ENCODE measurements at regions not wholly inside any gene's neighbourhood (a gene's known extent, or its start where the extent isn't known, plus 50 kb on each side); places are given as distances from the start of the nearest gene placed in this dataset.
"Not testable (repeated sequence)": the region's sequence is repeated elsewhere in the genome, so short reads cannot be mapped to it uniquely, and the experiment has no call there.

DNA sequence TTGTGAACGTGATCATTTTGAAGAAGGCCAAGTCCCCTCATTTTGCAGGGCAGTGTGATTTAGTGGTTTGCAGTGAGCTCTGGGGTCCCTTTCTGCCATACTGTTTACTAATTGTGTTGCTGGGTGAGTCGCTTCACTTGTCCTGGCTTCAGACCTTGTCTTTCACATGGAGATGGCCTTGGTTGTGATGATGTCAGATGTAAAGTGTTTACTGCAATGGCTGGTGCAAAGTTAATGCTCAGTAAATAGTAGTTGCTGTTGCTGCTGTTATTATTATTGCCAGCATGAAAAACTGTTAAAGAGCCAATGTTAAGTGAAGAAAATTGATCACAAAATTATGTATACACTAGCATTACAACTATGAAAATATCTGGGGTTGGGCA, 53.9 kb downstream of the NPIPB11 start (continued):
- TF ChIP-seq SOX5 (CRISPR knock-in tag; IDR thresholded peaks at IDR 0.05; ENCODE audit: borderline replicate concordance) (peak; percentile 15; the same call in 1 of the 2 replicates), FOSL2 (CRISPR knock-in tag; IDR thresholded peaks at IDR 0.05) (peak; percentile 65), FOXA3 (CRISPR knock-in tag; IDR thresholded peaks at IDR 0.05) (peak; percentile 55; the same call in 1 of the 2 replicates), CEBPB (IDR thresholded peaks at IDR 0.05; ENCODE audit: borderline replicate concordance, low read depth, low read length) (0 out of 2 replicates have a peak, but pooled peaks have one; percentile 4), FOXP1 (IDR thresholded peaks at IDR 0.05) (peak; percentile 78; the same call in 1 of the 2 replicates), FOXP1 (CRISPR knock-in tag; IDR thresholded peaks at IDR 0.05) (peak; percentile 95), ZBTB21 (CRISPR knock-in tag; IDR thresholded peaks at IDR 0.05) (0 out of 2 replicates have a peak, but pooled peaks have one; percentile 25)
- TF ChIP-seq, protein P1, sequence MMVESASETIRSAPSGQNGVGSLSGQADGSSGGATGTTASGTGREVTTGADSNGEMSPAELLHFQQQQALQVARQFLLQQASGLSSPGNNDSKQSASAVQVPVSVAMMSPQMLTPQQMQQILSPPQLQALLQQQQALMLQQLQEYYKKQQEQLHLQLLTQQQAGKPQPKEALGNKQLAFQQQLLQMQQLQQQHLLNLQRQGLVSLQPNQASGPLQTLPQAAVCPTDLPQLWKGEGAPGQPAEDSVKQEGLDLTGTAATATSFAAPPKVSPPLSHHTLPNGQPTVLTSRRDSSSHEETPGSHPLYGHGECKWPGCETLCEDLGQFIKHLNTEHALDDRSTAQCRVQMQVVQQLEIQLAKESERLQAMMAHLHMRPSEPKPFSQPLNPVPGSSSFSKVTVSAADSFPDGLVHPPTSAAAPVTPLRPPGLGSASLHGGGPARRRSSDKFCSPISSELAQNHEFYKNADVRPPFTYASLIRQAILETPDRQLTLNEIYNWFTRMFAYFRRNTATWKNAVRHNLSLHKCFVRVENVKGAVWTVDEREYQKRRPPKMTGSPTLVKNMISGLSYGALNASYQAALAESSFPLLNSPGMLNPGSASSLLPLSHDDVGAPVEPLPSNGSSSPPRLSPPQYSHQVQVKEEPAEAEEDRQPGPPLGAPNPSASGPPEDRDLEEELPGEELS (CRISPR knock-in tag; IDR thresholded peaks at IDR 0.05): peak; percentile 58

DNA sequence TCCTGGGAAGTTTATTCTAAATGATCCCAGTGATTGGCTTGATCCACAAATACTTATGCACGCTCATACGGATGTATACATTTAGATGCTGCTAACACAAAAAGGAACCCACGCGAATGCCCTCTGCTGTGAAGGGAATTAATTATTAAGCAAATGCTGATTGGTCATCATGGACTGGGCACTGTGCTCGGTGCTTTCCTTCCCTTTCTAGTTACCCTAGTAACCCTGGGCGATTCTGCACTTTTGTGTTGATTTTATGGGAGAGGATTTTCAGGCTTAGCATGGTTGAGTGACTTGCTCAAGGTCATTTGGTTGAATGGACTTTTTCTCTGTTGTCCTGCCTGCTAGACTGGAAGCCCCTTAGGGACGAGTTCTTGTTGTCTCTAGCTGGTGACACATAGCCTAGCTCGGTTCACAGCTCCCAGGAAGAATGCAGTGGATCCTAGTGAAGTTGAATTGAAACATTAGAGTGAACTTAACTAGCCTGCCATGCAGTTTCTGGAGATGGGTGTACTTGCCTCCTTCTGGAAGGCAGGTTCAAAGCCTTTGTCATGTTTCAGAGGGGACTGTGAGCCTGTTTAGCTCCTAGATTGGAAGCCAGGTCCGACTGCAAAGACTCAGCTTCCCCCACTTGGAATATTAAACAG, 54.4 kb downstream of the NPIPB11 start:
- H4K20me1 ChIP-seq (ENCODE audit: insufficient read depth, low read length); H3K27me3 ChIP-seq (ENCODE audit: control insufficient read depth in 1 of 2, insufficient read depth in 2 of 2, low read length in 2 of 2); H2AFZ ChIP-seq (ENCODE audit: low read length); BruUV-seq (replicated peaks); CTCF ChIA-PET (ENCODE audit: low intra/inter-chr PET ratio, low total read pairs); H3K9me3 ChIP-seq (ENCODE audit: low read length); in situ Hi-C loops (cut with HindIII; ENCODE audit: extremely low pct_ligation_motif_present, low pct_unique_long_range_greater_than_20kb); POLR2A ChIA-PET; intact Hi-C loops (cut with micrococcal nuclease; ENCODE audit: unreplicated experiment); FAIRE-seq; H3K36me3 ChIP-seq (replicated peaks in 1 of 2; ENCODE audit: control insufficient read depth in 1 of 2, insufficient read depth in 2 of 2, low read length in 2 of 2); H3K79me2 ChIP-seq (ENCODE audit: insufficient read depth, low read length): not testable (repeated sequence)
- TF ChIP-seq IKZF5 (CRISPR knock-in tag; IDR thresholded peaks at IDR 0.05) (peak; percentile 36; the same call in 1 of the 2 replicates), ZGPAT (CRISPR knock-in tag; IDR thresholded peaks at IDR 0.05) (0 out of 2 replicates have a peak, but pooled peaks have one; percentile 24)
- H3K4me1 ChIP-seq (ENCODE audit: insufficient read depth, low read length): peaks cover 25% of the 10 kb centered on the region
- peak; percentile 62 for DNase-seq (ENCODE audit: low spot score)
- ATAC-seq: peak; percentile 92
- 4% methylated on average over 5 of the region's 9 CpGs for WGBS (ENCODE audit: low lambda C conversion rate)
- peak overlapping the region; percentile 77 for H3K27ac ChIP-seq (ENCODE audit: extremely low read length, insufficient read depth, low read length)
- H3K4me2 ChIP-seq (ENCODE audit: low read depth, low read length): peak overlapping the region; percentile 74
- H3K9ac ChIP-seq (ENCODE audit: insufficient read depth, low read depth, low read length): peak overlapping the region; percentile 54
- peak overlapping the region in 1 of 3 experiments; percentile 40; a peak in 1 of 6 replicates for H3K4me3 ChIP-seq (replicated peaks in 1 of 3; ENCODE audit: insufficient read depth in 1 of 3, low read depth in 2 of 3, low read length in 3 of 3)

Data from HepG2 (cell line).